ENCODE measurements at regions not wholly inside any gene's neighbourhood (a gene's known extent, or its start where the extent isn't known, plus 50 kb on each side); places are given as distances from the start of the nearest gene placed in this dataset.

GRCh38 chrX:13201605-13202219 lies 118.1 kb downstream of the ATXN3L start:
- POLR2A ChIA-PET (ENCODE audit: low non-redundant PET), result no interaction called here
- CTCF ChIA-PET, result no interaction called here
- no peak overlapping the region for H3K27ac ChIP-seq
- no peak for TF ChIP-seq CTCF (conservative IDR thresholded peaks at IDR 0.05; ENCODE audit: low read depth)
- DNase-seq (ENCODE audit: low spot score), result no peak

DNA sequence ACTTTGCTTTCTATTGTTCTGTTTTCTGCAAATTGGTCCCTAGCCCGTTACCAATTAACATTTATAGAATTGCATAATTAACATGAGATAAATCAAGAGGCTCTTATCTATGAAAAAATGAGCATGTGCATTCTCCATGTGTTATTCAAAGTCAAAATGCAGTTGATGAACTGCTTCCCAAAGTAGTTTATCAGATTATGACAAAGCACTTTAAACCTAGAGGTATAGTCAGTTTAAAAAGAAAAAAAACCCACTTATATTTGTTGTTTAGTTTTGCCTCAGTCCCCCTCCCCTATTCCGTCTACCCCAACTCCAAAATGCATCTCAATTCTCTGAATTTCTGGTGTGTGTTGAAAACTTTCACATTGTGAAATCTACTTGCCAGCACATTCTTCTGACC lies 119.5 kb downstream of the ATXN3L start:
- no peak for DNase-seq (ENCODE audit: low spot score)
- H3K27ac ChIP-seq, result no peak overlapping the region
- no peak for TF ChIP-seq CTCF (conservative IDR thresholded peaks at IDR 0.05; ENCODE audit: low read depth)
- ChIA-PET CTCF (interaction anchor here (0.7 kb wide), 1 partner anchor 12 kb away, joined by 3 read pairs; no protein-coding TSS in a partner anchor), POLR2A (ENCODE audit: low non-redundant PET) (no interaction called here)

GRCh38 chrX:13198762-13199064 lies 121.1 kb downstream of the ATXN3L start:
- H3K27ac ChIP-seq, result no peak overlapping the region

GRCh38 chrX:13198056-13198761 lies 121.6 kb downstream of the ATXN3L start:
- CTCF ChIA-PET, result interaction anchor here (1.2 kb wide), 1 partner anchor 25 kb away, joined by 3 read pairs; no protein-coding TSS in a partner anchor
- H3K27ac ChIP-seq, result no peak overlapping the region
- no peak for TF ChIP-seq CTCF (conservative IDR thresholded peaks at IDR 0.05; ENCODE audit: low read depth)
- POLR2A ChIA-PET (ENCODE audit: low non-redundant PET), result no interaction called here
- no peak for DNase-seq (ENCODE audit: low spot score)

More at GRCh38 chrX:13198762-13199064, 121.1 kb downstream of the ATXN3L start:
- ChIA-PET CTCF (interaction anchor here (1.2 kb wide), 1 partner anchor 25 kb away, joined by 3 read pairs; no protein-coding TSS in a partner anchor), POLR2A (ENCODE audit: low non-redundant PET) (no interaction called here)
- DNase-seq (ENCODE audit: low spot score), result no peak
- no peak for TF ChIP-seq CTCF (conservative IDR thresholded peaks at IDR 0.05; ENCODE audit: low read depth)

- DNase-seq (ENCODE audit: low spot score), result no peak
- H3K27ac ChIP-seq, result no peak overlapping the region
- TF ChIP-seq CTCF (conservative IDR thresholded peaks at IDR 0.05; ENCODE audit: low read depth), result no peak
- ChIA-PET POLR2A (ENCODE audit: low non-redundant PET) (no interaction called here), CTCF (no interaction called here)
Observed at GRCh38 chrX:13196782-13197181, 123.1 kb downstream of the ATXN3L start.

GRCh38 chrX:13195340-13195739 lies 124.5 kb downstream of the ATXN3L start:
- ChIA-PET CTCF (interaction anchor here (0.6 kb wide), 1 partner anchor 137 kb away, joined by 3 read pairs; no protein-coding TSS in a partner anchor), POLR2A (ENCODE audit: low non-redundant PET) (no interaction called here)
- TF ChIP-seq CTCF (conservative IDR thresholded peaks at IDR 0.05; ENCODE audit: low read depth), result no peak
- H3K27ac ChIP-seq, result no peak overlapping the region
- DNase-seq (ENCODE audit: low spot score), result no peak
